DMS 273 treated with DMSO at 0.1 percent for 48 hours (cell line): ENCODE measurements at regions not wholly inside any gene's neighbourhood (a gene's known extent, or its start where the extent isn't known, plus 50 kb on each side); places are given as distances from the start of the nearest gene placed in this dataset.
"Not testable (repeated sequence)": the region's sequence is repeated elsewhere in the genome, so short reads cannot be mapped to it uniquely, and the experiment has no call there.

Experiments
- DNase-seq: peaks from one replicate; lab custom pipeline; 2025; lab: John Stamatoyannopoulos, UW

- DNase-seq, result no peak
These were observed 1337.6 kb upstream of the TENM4 start for GRCh38 chr11:80778432-80778831.

- no peak for DNase-seq
These were observed 1333.1 kb upstream of the TENM4 start for GRCh38 chr11:80773919-80774318.

- no peak for DNase-seq
These were observed 1330.2 kb upstream of the TENM4 start for GRCh38 chr11:80771017-80771416.

GRCh38 chr11:80758787-80759186, 1318.0 kb upstream of the TENM4 start:
- DNase-seq, result no peak

GRCh38 chr11:80748207-80748925, 1307.5 kb upstream of the TENM4 start:
- no peak for DNase-seq

GRCh38 chr11:80746300-80746699, 1305.5 kb upstream of the TENM4 start:
- no peak for DNase-seq

- DNase-seq, result no peak
These were observed 1304.6 kb upstream of the TENM4 start for GRCh38 chr11:80745416-80745815.

GRCh38 chr11:80733790-80734189, 1293.0 kb upstream of the TENM4 start:
- DNase-seq, result no peak

GRCh38 chr11:80733361-80733760, 1292.5 kb upstream of the TENM4 start:
- no peak for DNase-seq

- no peak for DNase-seq
These were observed 1286.5 kb upstream of the TENM4 start for GRCh38 chr11:80727315-80727714.

- no peak for DNase-seq
These were observed 1285.4 kb upstream of the TENM4 start for GRCh38 chr11:80726236-80726635.

- DNase-seq, result no peak
These were observed 1283.5 kb upstream of the TENM4 start for GRCh38 chr11:80724366-80724765.

GRCh38 chr11:80722629-80723028, 1281.8 kb upstream of the TENM4 start:
- no peak for DNase-seq

- DNase-seq, result no peak
These were observed 1279.5 kb upstream of the TENM4 start for GRCh38 chr11:80720295-80720694.

GRCh38 chr11:80719292-80719646, 1278.4 kb upstream of the TENM4 start:
- DNase-seq, result no peak

GRCh38 chr11:80718611-80719291, 1277.9 kb upstream of the TENM4 start:
- DNase-seq, result no peak

GRCh38 chr11:80702264-80702663, 1261.4 kb upstream of the TENM4 start:
- no peak for DNase-seq

GRCh38 chr11:80700386-80700785, 1259.6 kb upstream of the TENM4 start:
- DNase-seq, result no peak

- not testable (repeated sequence) for DNase-seq
These were observed 1258.8 kb upstream of the TENM4 start for GRCh38 chr11:80699406-80700177.

- DNase-seq, result no peak
These were observed 1257.8 kb upstream of the TENM4 start for GRCh38 chr11:80698637-80699036.

GRCh38 chr11:80694385-80694784, 1253.6 kb upstream of the TENM4 start:
- DNase-seq, result no peak

GRCh38 chr11:80687941-80688340, 1247.1 kb upstream of the TENM4 start:
- no peak for DNase-seq

GRCh38 chr11:80686889-80687288, 1246.1 kb upstream of the TENM4 start:
- no peak for DNase-seq
